ENCODE measurements at regions not wholly inside any gene's neighbourhood (a gene's known extent, or its start where the extent isn't known, plus 50 kb on each side); places are given as distances from the start of the nearest gene placed in this dataset.
A peak's percentile ranks its signal among the peaks of the same experiment; 100 is the strongest.
"Not testable (repeated sequence)": the region's sequence is repeated elsewhere in the genome, so short reads cannot be mapped to it uniquely, and the experiment has no call there.

GRCh38 chr5:126236994-126237393 is 186.2 kb upstream of the GRAMD2B start:
- DNase-seq (ENCODE audit: low spot score): no peak

DNA sequence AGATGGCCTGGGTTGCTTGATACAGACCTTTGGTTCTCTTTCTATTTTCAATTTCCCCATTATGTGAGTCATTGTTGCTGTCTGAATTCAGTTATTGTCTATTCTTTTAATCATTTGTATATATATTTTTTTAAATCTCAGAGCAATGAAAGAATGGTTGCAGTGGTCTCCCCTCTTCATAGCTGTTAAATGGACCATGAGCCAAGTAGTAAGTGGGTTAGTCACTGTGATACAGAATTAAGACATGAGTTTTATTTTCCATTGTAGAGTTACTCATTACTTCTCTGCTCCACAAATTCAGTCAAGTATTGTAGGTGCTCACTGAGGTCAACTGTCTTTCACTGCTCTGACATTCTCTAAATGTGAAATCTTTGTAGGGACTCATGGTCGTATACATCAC is 174.6 kb upstream of the GRAMD2B start:
- DNase-seq (ENCODE audit: low spot score): no peak

DNA sequence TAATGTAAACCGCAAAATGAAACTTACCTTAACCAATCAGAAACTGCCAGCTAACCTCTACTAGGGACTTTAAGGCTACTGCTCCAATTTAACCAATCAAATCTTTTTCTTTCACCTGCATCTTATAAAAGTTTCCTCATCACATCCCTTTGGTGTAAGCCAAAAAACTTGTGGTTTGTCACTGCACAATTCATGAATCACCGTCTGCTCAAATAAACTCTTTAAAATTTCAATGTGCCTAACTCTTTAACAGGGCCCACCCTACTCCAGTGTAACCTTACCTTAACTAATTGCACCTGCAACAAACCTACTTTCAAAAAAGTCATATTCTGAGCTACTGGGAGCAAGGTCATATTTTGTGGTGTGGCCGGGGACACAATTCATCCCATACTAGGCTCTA is 172.2 kb upstream of the GRAMD2B start:
- DNase-seq (ENCODE audit: low spot score): no peak

- no peak for DNase-seq (ENCODE audit: low spot score)
These were observed 169.8 kb upstream of the GRAMD2B start for GRCh38 chr5:126253406-126253805.

DNA sequence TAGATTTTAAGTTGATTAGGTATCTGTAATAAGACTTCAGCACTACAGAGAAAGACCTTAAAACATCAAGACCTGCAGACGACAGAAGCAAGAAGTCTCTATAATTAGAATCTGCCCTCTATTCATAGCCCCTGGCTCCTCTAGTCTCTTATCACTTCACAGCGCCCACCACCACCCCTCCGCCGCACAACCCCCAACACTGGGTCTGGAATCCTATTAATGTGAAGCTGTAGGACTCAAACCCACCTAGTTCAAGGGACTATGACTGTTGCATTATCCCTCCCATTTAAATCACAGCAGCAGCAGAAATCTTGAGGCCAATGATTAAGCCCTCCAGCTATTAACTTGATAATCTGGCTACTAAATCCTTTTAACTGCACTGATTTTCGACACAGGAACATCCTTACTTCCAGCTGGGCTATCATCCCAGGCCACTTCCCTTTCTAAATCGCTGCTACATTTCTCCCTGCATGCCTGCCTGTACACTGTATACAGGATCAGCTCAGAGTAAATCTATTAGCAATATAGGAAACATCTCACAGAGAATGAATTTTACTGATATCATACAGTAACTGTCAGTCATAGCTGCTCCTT is 159.5 kb upstream of the GRAMD2B start:
- DNase-seq (ENCODE audit: low spot score): no peak

DNA sequence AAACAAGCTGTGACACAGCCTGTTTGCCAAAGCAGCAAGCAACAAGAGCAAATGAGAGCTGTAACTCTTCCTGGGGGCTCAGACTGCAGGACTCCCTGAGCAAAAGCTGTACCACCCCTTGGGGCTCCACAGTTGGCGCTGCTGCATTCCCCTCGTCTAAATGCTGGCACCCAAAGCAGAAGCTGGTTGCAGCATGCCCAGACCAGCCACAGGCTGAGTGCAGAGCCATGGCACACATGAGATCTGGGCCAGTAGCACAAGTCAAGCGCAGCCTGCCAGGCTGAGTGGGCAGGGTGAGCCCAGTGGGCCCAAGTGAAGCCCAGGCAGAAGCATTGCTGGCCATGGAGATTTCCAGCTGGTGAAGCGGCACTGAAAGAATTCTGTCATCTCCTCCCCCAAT is 157.3 kb upstream of the GRAMD2B start:
- no peak for DNase-seq (ENCODE audit: low spot score)

DNA sequence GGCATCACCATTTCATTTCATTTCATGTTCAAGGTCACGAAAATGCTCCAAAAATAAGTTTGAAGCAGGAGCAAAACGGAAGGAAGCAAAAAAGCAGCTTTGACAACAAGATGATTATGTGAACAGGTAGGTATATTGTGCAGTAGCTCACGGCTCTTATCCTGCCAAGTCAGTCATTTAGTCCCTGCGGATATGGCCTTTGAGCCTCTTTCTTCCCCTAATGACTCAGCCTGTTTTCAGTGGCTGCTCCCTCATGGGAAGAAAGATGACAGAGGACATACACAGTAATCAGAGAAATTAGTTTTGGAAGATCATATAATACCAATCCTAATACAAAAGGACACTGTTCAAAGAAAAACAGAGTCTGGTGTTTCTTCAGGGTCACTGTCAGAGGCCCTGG is 155.8 kb upstream of the GRAMD2B start:
- DNase-seq (ENCODE audit: low spot score): peak; percentile 4

DNA sequence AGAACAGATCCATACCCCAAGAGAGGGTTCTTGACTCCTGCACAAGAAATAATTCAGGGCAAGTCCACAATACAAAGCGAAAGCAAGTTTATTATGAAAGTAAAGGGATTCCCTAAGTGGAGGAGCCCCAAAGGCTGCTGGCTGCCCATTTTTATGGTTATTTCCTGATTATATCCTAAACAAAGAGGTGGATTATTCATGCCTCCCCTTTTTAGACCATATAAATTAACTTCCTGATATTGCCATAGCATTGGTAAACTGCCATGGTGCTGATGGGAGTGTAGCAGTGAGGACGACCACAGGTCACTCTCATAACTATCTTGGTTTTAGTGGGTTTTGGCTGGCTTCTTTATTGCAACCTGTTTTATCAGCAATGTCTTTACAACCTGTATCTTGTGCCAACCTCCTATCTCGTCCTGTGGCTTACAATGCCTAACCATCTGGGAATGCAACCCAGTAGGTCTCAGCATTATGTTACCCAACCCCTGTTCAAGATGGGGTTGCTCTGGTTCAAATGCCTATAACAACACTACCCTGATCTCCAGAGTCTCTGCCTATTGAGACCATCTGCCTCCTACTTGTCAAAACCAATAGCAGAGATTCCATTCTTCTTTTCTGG is 154.4 kb upstream of the GRAMD2B start:
- no peak for DNase-seq (ENCODE audit: low spot score)

GRCh38 chr5:126269511-126269910 is 153.7 kb upstream of the GRAMD2B start:
- DNase-seq (ENCODE audit: low spot score): no peak

- no peak for DNase-seq (ENCODE audit: low spot score)
These were observed 152.1 kb upstream of the GRAMD2B start for GRCh38 chr5:126271141-126271540.

GRCh38 chr5:126274076-126274762 is 149.0 kb upstream of the GRAMD2B start:
- DNase-seq (ENCODE audit: low spot score): no peak

DNA sequence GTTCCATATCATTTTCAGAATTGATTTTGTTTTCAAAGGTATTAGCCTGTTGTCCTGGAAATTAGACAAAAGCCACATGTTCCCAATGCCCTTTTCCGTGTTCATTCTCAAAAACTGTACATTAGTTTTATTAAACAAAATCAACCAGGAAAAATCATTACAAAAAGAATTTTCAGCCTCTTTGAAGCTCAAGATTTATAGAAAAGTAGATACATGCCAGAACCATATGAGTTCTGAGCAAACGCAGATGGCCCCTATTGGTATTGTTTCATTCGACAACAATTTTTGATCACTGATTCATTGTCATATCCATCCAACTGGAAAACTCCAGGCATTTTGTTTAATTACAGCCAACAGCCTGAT is 148.5 kb upstream of the GRAMD2B start:
- DNase-seq (ENCODE audit: low spot score): no peak

GRCh38 chr5:126277762-126278161 is 145.4 kb upstream of the GRAMD2B start:
- no peak for DNase-seq (ENCODE audit: low spot score)

GRCh38 chr5:126280343-126280742 is 142.9 kb upstream of the GRAMD2B start:
- no peak for DNase-seq (ENCODE audit: low spot score)

DNA sequence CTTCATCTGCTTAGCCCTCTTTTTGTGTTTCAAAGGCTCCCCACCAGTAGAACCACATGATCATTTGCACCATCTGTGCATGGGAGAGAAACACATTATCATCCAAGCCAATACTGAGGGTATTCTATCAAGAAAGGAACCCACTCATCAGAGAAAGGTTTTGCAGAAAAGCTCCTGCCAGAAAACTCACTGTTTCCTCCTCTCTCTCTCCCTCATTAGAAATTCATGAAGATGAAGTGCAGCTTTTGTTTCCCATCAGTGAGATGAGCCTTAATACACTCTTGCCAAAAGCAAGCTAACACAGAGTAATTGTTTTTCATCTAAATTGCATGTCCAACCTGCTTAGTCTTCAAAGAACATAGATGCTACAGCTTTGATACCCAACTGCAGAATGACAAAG is 142.4 kb upstream of the GRAMD2B start:
- no peak for DNase-seq (ENCODE audit: low spot score)

DNA sequence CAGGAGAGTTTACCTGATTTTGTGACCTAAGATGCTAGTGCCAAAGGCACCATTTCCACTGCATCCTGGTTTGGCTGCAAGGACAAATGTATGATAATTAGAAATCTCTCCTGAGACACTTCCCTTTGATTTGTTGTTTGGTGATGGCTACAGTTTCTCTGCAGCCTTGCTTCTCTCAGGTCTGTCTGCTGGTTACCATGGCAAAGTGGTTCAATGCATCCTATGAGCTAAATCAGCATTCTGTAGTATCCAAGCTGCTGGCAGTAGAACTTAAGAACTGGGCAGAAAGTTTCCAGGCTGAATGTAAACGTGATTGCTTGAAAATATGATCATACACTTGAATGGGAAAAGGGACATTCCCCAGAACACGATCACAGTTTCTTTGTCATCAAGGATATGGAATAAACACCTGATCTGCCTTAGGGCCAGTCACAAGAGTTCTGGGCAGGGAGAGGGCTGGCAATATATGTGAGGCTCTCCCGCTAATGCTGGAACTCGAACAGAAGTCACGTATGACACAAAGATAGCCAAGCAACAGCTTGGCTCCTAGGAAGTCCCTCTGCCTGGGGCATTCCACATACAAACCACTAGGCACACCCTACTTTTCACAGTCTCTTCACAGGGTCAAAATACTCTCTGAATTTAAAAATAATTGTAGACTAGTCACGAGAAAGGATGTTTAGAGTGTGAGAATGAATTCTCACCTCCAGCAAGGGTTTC is 138.1 kb upstream of the GRAMD2B start:
- no peak for DNase-seq (ENCODE audit: low spot score)

- DNase-seq (ENCODE audit: low spot score): not testable (repeated sequence)
These were observed 127.1 kb upstream of the GRAMD2B start for GRCh38 chr5:126296121-126296520.

GRCh38 chr5:126300293-126300692 is 122.9 kb upstream of the GRAMD2B start:
- no peak for DNase-seq (ENCODE audit: low spot score)

- DNase-seq (ENCODE audit: low spot score): no peak
These were observed 122.2 kb upstream of the GRAMD2B start for GRCh38 chr5:126301056-126301455.

GRCh38 chr5:126309860-126310259 is 113.3 kb upstream of the GRAMD2B start:
- DNase-seq (ENCODE audit: low spot score): no peak

GRCh38 chr5:126311766-126312165 is 111.4 kb upstream of the GRAMD2B start:
- DNase-seq (ENCODE audit: low spot score): no peak

GRCh38 chr5:126315341-126315740 is 107.9 kb upstream of the GRAMD2B start:
- no peak for DNase-seq (ENCODE audit: low spot score)

DNA sequence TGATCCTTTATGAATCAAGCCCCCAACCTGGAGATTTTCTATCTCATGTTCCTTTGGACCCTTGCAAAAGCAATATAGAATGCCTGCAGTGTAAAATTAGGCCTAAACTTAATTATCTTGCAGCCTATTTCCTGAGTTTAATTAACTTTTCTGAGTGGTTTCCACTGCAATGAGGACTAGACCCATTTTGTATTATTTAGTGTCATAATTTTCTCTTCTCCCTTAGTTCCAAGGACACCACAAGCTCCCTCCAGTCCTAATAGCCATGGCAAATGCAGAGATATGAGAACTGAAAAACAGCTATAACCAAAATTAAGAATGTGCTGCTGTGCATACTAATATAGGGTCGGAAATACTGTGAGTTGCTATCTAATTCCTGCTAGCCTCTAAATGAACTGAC is 90.9 kb upstream of the GRAMD2B start:
- DNase-seq (ENCODE audit: low spot score): no peak

Data from kidney capillary endothelial cell (primary cell).